Liver (tissue), 8 donors: ENCODE measurements at regions not wholly inside any gene's neighbourhood (a gene's known extent, or its start where the extent isn't known, plus 50 kb on each side); places are given as distances from the start of the nearest gene placed in this dataset.

Source experiments
- DNase-seq: peaks from one replicate; pipeline ENCODE4 v3.0.0-alpha.2; 2017; ENCODE audit warnings: low spot score
- H3K27ac ChIP-seq, 2 donors: one replicate each; pipeline ENCODE4 v1.7.0; 2013; ENCODE audit warnings: inconsistent platforms in 2 of 2, low read length in 2 of 2, control low read depth in 1 of 2, low read depth in 1 of 2, mild to moderate bottlenecking in 1 of 2
- H3K27me3 ChIP-seq, 4 donors: one replicate each; pipeline versions ENCODE4 v1.6.1 to v1.7.0; 2013; ENCODE audit warnings: low read length in 3 of 4, inconsistent platforms in 1 of 4, mild to moderate bottlenecking in 1 of 4, moderate library complexity in 1 of 4; ENCODE audit not compliant: control insufficient read depth in 4 of 4, insufficient read depth in 4 of 4
- H3K36me3 ChIP-seq, 4 donors: one replicate each; pipeline versions ENCODE4 v1.6.1 to v1.7.0; 2013; ENCODE audit warnings: low read length in 3 of 4, mild to moderate bottlenecking in 3 of 4, low read depth in 1 of 4, moderate library complexity in 1 of 4; ENCODE audit not compliant: control insufficient read depth in 4 of 4, insufficient read depth in 3 of 4
- H3K4me1 ChIP-seq, 4 donors: one replicate each; pipeline versions ENCODE4 v1.6.1 to v1.7.0; 2013; ENCODE audit warnings: low read length in 3 of 4, mild to moderate bottlenecking in 3 of 4, moderate library complexity in 1 of 4; ENCODE audit not compliant: control insufficient read depth in 4 of 4, insufficient read depth in 4 of 4
- H3K4me3 ChIP-seq, 3 donors: one replicate each; pipeline versions ENCODE4 v1.6.1 to v1.7.0; 2013; ENCODE audit warnings: low read length in 3 of 3, control low read depth in 1 of 3, low read depth in 1 of 3, mild to moderate bottlenecking in 1 of 3
- H3K9ac ChIP-seq, 2 donors: one replicate each; pipeline ENCODE4 v1.7.0; 2013; ENCODE audit warnings: low read length in 2 of 2, mild to moderate bottlenecking in 2 of 2, moderate library complexity in 2 of 2, control low read depth in 1 of 2, low read depth in 1 of 2
- H3K9me3 ChIP-seq, 4 donors: one replicate each; pipeline versions ENCODE4 v1.6.1 to v1.7.0; 2013; ENCODE audit warnings: low read length in 3 of 4; ENCODE audit not compliant: control insufficient read depth in 4 of 4
- ATF3 ChIP-seq: IDR thresholded peaks from 2 replicates; pipeline ENCODE4 v1.6.1; 2016; ENCODE audit warnings: antibody characterized with exemption
- EGR1 ChIP-seq, 2 donors: IDR thresholded peaks; 2 replicates each; pipeline ENCODE4 v1.6.1; 2016 to 2018; ENCODE audit warnings: antibody characterized with exemption in 2 of 2, low read depth in 2 of 2
- FOXA2 ChIP-seq: IDR thresholded peaks from 2 replicates; pipeline ENCODE4 v1.6.1; 2016; ENCODE audit warnings: antibody characterized with exemption
- GABPA ChIP-seq, 2 donors: IDR thresholded peaks in 1 of 2; conservative IDR thresholded peaks in 1 of 2; 2 replicates each; pipeline ENCODE4 v1.6.1; 2016; ENCODE audit warnings: antibody characterized with exemption in 2 of 2, mild to moderate bottlenecking in 1 of 2, moderate library complexity in 1 of 2
- HNF4A ChIP-seq, 2 donors: conservative IDR thresholded peaks; 2 replicates each; pipeline ENCODE4 v1.6.1; 2016; ENCODE audit warnings: antibody characterized with exemption in 2 of 2, mild to moderate bottlenecking in 2 of 2
- HNF4G ChIP-seq: IDR thresholded peaks from 2 replicates; pipeline ENCODE4 v1.6.1; 2016; ENCODE audit warnings: antibody characterized with exemption
- MAX ChIP-seq: IDR thresholded peaks from 2 replicates; pipeline ENCODE4 v1.6.1; 2016; ENCODE audit warnings: antibody characterized with exemption
- NR2F2 ChIP-seq: IDR thresholded peaks from 2 replicates; pipeline ENCODE4 v1.6.1; 2016; ENCODE audit warnings: antibody characterized with exemption
- RAD21 ChIP-seq, 2 donors: IDR thresholded peaks; 2 replicates each; pipeline ENCODE4 v1.6.1; 2016; ENCODE audit warnings: antibody characterized with exemption in 2 of 2, mild to moderate bottlenecking in 2 of 2
- TAF1 ChIP-seq: conservative IDR thresholded peaks from 2 replicates; pipeline ENCODE4 v1.6.1; 2016; ENCODE audit warnings: antibody characterized with exemption, mild to moderate bottlenecking
- YY1 ChIP-seq: IDR thresholded peaks from 2 replicates; pipeline ENCODE4 v1.6.1; 2016; ENCODE audit warnings: antibody characterized with exemption, mild to moderate bottlenecking
- ZBTB33 ChIP-seq: IDR thresholded peaks from 2 replicates; pipeline ENCODE4 v1.6.1; 2016; ENCODE audit warnings: antibody characterized with exemption
- WGBS: extraction: QIAGEN DNeasy Blood & Tissue Kit; methylation state at CpG from one replicate; pipeline ENCODE4 v1.1.7; 2013; 5-methylcytosine and 5-hydroxymethylcytosine counted together
- TF ChIP-seq, protein P1 (sequence below): fragments of 150-350 bp; IDR thresholded peaks from 2 replicates; pipeline ENCODE4 v1.5.1; 2017; ENCODE audit warnings: improper control_type of control experiment, low read depth, low read length; ENCODE audit not compliant: missing input control
- donor health status: healthy.
- donor health status: healthy.
- donor health status: healthy.
- donor health status: healthy.
- donor health status: healthy.

DNA sequence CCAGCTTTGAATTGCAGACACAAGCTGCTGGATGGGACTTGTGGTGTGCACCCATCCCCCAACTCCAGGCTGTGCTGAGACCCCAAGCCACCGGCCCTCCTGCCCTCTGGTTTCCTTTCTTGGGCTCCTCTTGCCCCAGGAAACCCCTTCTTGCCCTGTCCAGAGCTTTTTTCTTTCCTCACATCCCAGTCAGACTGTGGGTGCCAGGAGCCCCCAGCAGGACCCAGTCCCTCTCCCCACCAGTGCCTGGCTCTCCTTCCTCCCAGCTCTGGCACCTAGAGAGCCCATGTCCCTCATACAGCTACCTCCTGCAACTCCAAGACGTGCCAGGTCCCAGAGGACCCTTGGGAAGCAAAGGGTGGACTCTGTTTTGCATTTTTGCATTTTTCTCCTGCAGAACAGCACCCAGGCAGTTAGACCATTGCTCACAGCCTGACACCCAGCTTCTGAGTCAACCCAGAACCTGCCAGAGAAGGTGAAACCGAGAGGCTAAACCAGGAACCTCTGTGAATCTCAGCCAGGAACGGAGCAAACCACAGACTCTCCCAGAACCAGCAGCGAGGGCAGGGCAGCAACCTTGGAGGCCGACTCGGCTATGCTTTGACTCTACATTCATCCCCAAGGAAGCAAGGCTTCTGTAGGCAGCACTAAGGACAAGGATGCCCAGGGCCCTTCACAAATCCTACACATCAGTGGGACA, 221.1 kb downstream of the ANAPC1 start:
- TF ChIP-seq TAF1 (no peak), NR2F2 (no peak), FOXA2 (no peak)
- TF ChIP-seq, protein P1, sequence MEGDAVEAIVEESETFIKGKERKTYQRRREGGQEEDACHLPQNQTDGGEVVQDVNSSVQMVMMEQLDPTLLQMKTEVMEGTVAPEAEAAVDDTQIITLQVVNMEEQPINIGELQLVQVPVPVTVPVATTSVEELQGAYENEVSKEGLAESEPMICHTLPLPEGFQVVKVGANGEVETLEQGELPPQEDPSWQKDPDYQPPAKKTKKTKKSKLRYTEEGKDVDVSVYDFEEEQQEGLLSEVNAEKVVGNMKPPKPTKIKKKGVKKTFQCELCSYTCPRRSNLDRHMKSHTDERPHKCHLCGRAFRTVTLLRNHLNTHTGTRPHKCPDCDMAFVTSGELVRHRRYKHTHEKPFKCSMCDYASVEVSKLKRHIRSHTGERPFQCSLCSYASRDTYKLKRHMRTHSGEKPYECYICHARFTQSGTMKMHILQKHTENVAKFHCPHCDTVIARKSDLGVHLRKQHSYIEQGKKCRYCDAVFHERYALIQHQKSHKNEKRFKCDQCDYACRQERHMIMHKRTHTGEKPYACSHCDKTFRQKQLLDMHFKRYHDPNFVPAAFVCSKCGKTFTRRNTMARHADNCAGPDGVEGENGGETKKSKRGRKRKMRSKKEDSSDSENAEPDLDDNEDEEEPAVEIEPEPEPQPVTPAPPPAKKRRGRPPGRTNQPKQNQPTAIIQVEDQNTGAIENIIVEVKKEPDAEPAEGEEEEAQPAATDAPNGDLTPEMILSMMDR = no peak
- Histone ChIP-seq H3K27ac (no peak overlapping the region), H3K9ac (no peak overlapping the region), H3K4me3 (no peak overlapping the region), H3K36me3 (no peaks in the 10 kb centered on the region), H3K27me3 (no peaks in the 10 kb centered on the region), H3K9me3 (no peaks in the 10 kb centered on the region), H3K4me1 (peaks cover 0 to 11% (median 2%) of the 10 kb centered on the region in 4 donors)
- 79% methylated on average over 7 of the region's 7 CpGs for WGBS
- no peak for DNase-seq

DNA sequence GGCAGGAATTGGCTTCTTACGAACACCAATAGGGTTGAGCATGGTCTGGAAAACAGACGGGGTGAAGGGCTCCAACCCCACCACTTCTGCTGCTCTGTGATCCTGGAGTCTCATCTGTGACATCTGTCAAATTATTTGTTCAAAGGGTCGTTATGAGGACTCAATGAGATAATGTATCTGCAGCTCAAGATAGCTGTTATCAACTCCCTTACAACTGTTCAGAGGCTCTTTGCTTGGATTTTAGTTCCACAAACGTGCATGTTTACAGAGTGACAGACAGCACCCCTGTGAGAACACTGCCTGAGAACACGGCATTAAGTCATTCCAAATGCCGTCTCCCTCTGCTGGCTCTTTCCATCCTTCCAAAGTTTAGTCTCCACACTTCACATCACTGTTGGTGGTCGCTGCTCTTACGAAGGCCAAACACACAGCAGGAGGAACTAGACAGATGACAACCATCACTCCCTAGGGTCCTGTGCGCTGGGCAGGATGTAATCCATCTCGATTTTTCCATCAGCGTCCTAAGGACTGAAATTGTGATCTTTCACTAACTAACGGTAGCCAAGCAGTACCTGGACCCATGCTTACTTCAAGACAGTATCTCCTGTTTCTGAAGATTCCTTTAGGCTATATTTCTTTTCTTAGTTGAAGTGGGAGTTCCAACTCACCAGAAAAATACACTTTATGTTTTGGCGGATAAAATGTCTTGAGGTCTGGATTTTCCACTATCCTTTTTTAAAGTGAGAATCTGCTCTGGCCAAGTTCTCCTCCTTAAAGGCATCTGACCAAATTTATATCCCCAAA, 220.3 kb downstream of the ANAPC1 start:
- no peak overlapping the region for H3K9ac ChIP-seq
- no peaks in the 10 kb centered on the region for H3K9me3 ChIP-seq
- H3K27ac ChIP-seq = no peak overlapping the region
- H3K4me3 ChIP-seq = no peak overlapping the region
- WGBS = 76% methylated on average over 13 of the region's 13 CpGs
- DNase-seq = no peak
- peaks cover 0 to 11% (median 2%) of the 10 kb centered on the region in 4 donors for H3K4me1 ChIP-seq
- no peaks in the 10 kb centered on the region for H3K27me3 ChIP-seq
- no peaks in the 10 kb centered on the region for H3K36me3 ChIP-seq
- TF ChIP-seq MAX = no peak
- no peak for TF ChIP-seq TAF1

DNA sequence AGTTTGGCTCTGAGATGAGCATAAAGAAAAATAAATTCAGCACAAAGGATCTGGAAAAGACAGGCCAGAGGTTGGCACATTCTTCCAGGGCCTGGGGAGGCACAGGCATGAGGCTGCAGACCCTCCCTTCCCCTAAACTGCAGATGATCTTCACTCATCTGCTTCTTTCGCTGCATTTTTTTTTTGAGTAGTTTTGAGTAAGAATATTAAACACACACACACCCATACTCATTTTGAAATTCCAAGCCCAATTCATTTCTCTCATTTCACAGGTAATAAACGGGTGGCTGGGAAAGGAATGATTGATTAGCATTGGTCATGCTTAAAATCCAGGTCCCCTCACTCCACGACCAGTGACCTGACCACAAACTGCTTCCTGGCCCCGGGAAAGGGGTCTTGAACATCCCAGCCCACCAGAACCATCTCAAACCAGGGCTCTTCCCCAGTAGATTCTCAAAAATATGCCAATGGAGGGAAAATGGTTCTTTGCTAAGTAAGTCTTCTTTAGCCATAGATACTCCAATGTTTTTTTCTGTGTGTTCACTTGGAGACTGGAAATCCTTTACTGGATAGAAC, 219.6 kb downstream of the ANAPC1 start:
- peaks cover 0 to 7% (median 1%) of the 10 kb centered on the region in 4 donors for H3K4me1 ChIP-seq
- TF ChIP-seq ZBTB33 (no peak), NR2F2 (no peak), RAD21 (IDR thresholded peaks at IDR 0.05) (no peak), EGR1 (IDR thresholded peaks at IDR 0.05; ENCODE audit: low read depth in 2 of 2) (no peak), TAF1 (no peak), FOXA2 (no peak), HNF4G (no peak), GABPA (IDR thresholded peaks at IDR 0.05 in 1 of 2, conservative IDR thresholded peaks at IDR 0.05 in 1 of 2) (no peak), MAX (no peak), YY1 (no peak), ATF3 (no peak), HNF4A (conservative IDR thresholded peaks at IDR 0.05) (no peak)
- H3K4me3 ChIP-seq = no peak overlapping the region
- no peaks in the 10 kb centered on the region for H3K36me3 ChIP-seq
- H3K9ac ChIP-seq = no peak overlapping the region
- H3K9me3 ChIP-seq = no peaks in the 10 kb centered on the region
- no peaks in the 10 kb centered on the region for H3K27me3 ChIP-seq
- no peak overlapping the region for H3K27ac ChIP-seq
- DNase-seq = no peak
- WGBS = 89% methylated on average over 4 of the region's 4 CpGs
